NB4 (cell line): ENCODE measurements at regions not wholly inside any gene's neighbourhood (a gene's known extent, or its start where the extent isn't known, plus 50 kb on each side); places are given as distances from the start of the nearest gene placed in this dataset.

ENCODE experiments used
- DNase-seq: peaks from one replicate; pipeline ENCODE4 v3.0.0; 2010; ENCODE audit warnings: low read depth
- H3K4me3 ChIP-seq: one replicate; pipeline ENCODE4 v1.5.1; 2011; ENCODE audit warnings: mild to moderate bottlenecking, low read depth, low read length, moderate library complexity
- CTCF ChIP-seq: IDR thresholded peaks from one replicate; pipeline ENCODE4 v1.5.1; 2012; ENCODE audit warnings: low read depth, low read length
- MAX ChIP-seq: IDR thresholded peaks from 2 replicates; pipeline ENCODE4 v1.6.1; 2011; ENCODE audit warnings: low read depth, low read length
- MYC ChIP-seq: IDR thresholded peaks from 2 replicates; pipeline ENCODE4 v1.6.1; 2011; ENCODE audit warnings: low read depth, low read length
- POLR2A ChIP-seq: IDR thresholded peaks from 2 replicates; pipeline ENCODE4 v1.6.1; 2011; ENCODE audit warnings: mild to moderate bottlenecking; ENCODE audit not compliant: insufficient read length; ENCODE audit errors: extremely low read depth

- DNase-seq = no peak
- no peak for TF ChIP-seq CTCF
- TF ChIP-seq MYC = no peak
- no peak for TF ChIP-seq MAX
- TF ChIP-seq POLR2A = no peak
- H3K4me3 ChIP-seq = no peak overlapping the region
These were observed 396.2 kb upstream of the ZNF385D start for GRCh38 chr3:22147161-22147560.

GRCh38 chr3:22156868-22157267 lies 405.9 kb upstream of the ZNF385D start:
- DNase-seq = peak; percentile 10
- no peak overlapping the region for H3K4me3 ChIP-seq
- TF ChIP-seq MYC (no peak), POLR2A (no peak), MAX (no peak), CTCF (no peak)

GRCh38 chr3:22157848-22158247 lies 406.8 kb upstream of the ZNF385D start:
- no peak overlapping the region for H3K4me3 ChIP-seq
- no peak for TF ChIP-seq POLR2A
- TF ChIP-seq MYC = no peak
- no peak for TF ChIP-seq MAX
- TF ChIP-seq CTCF = no peak
- no peak for DNase-seq

- no peak overlapping the region for H3K4me3 ChIP-seq
- TF ChIP-seq MYC = no peak
- TF ChIP-seq POLR2A = no peak
- TF ChIP-seq CTCF = no peak
- TF ChIP-seq MAX = no peak
- peak; percentile 18 for DNase-seq
These were observed 408.1 kb upstream of the ZNF385D start for GRCh38 chr3:22159004-22159695.

- no peak overlapping the region for H3K4me3 ChIP-seq
- DNase-seq = no peak
- no peak for TF ChIP-seq POLR2A
- TF ChIP-seq MAX = no peak
- TF ChIP-seq MYC = no peak
- TF ChIP-seq CTCF = no peak
These were observed 410.3 kb upstream of the ZNF385D start for GRCh38 chr3:22161315-22161714.

GRCh38 chr3:22170370-22170769 lies 419.4 kb upstream of the ZNF385D start:
- H3K4me3 ChIP-seq = no peak overlapping the region
- TF ChIP-seq POLR2A = no peak
- DNase-seq = no peak
